Common myeloid progenitor, CD34-positive (primary cell): ENCODE measurements at regions not wholly inside any gene's neighbourhood (a gene's known extent, or its start where the extent isn't known, plus 50 kb on each side); places are given as distances from the start of the nearest gene placed in this dataset.
"Not testable (repeated sequence)": the region's sequence is repeated elsewhere in the genome, so short reads cannot be mapped to it uniquely, and the experiment has no call there.

Experiments used
- CTCF ChIA-PET: fragments of 350-600 bp; sonication (Branson Sonifier 250); formaldehyde crosslinking; loops from one replicate; lab custom pipeline; 2021; ENCODE audit warnings: antibody characterized with exemption; lab: Charles Lee
- POLR2A ChIA-PET: fragments of 350-600 bp; sonication (Branson Sonifier 250); formaldehyde crosslinking; loops from one replicate; lab custom pipeline; 2021; ENCODE audit warnings: antibody characterized with exemption; lab: Charles Lee
- DNase-seq, 3 donors: peaks; one replicate each; pipeline versions ENCODE4 v3.0.0 to v3.0.0-alpha.2; 2013
- H3K27ac ChIP-seq, 2 experiments: 1 replicate in 1 of 2; 2 replicates in 1 of 2; pipeline ENCODE4 v1.7.0; 2013; ENCODE audit warnings: inconsistent platforms in 2 of 2, low read length in 2 of 2, mild to moderate bottlenecking in 2 of 2, low read depth in 1 of 2, moderate library complexity in 1 of 2; ENCODE audit not compliant: severe bottlenecking in 2 of 2, insufficient read depth in 1 of 2, poor library complexity in 1 of 2
- H3K27me3 ChIP-seq, 5 experiments: replicated peaks in 2 of 5; 1 replicate in 3 of 5; 2 replicates in 2 of 5; pipeline versions ENCODE4 v1.6.1 to v1.7.0; 2013; ENCODE audit warnings: low read length in 4 of 5, mild to moderate bottlenecking in 2 of 5, moderate library complexity in 2 of 5, inconsistent platforms in 1 of 5; ENCODE audit not compliant: insufficient read depth in 5 of 5, control insufficient read depth in 4 of 5
- H3K36me3 ChIP-seq, 4 experiments: 1 replicate in 2 of 4; 2 replicates in 2 of 4; pipeline versions ENCODE4 v1.6.1 to v1.7.0; 2013; ENCODE audit warnings: low read length in 3 of 4, control low read depth in 1 of 4, mild to moderate bottlenecking in 1 of 4; ENCODE audit not compliant: control insufficient read depth in 4 of 4, insufficient read depth in 4 of 4
- H3K4me1 ChIP-seq, 4 experiments: 1 replicate in 3 of 4; 2 replicates in 1 of 4; pipeline versions ENCODE4 v1.6.1 to v1.7.1; 2013; ENCODE audit warnings: low read length in 3 of 4, mild to moderate bottlenecking in 3 of 4, control low read depth in 1 of 4, inconsistent platforms in 1 of 4, moderate library complexity in 1 of 4; ENCODE audit not compliant: control insufficient read depth in 4 of 4, insufficient read depth in 4 of 4; ENCODE audit errors: control extremely low read depth in 1 of 4
- H3K4me3 ChIP-seq, 7 experiments: 1 replicate in 4 of 7; 2 replicates in 3 of 7; pipeline versions ENCODE4 v1.5.1 to v1.7.0; 2013; ENCODE audit warnings: mild to moderate bottlenecking in 7 of 7, low read length in 6 of 7, moderate library complexity in 6 of 7, inconsistent platforms in 2 of 7, low read depth in 2 of 7, control low read depth in 1 of 7; ENCODE audit not compliant: insufficient read depth in 4 of 7, control insufficient read depth in 1 of 7; ENCODE audit errors: extremely low read depth in 1 of 7
- H3K9me3 ChIP-seq, 5 experiments: 1 replicate in 4 of 5; 2 replicates in 1 of 5; pipeline versions ENCODE4 v1.6.1 to v1.7.1; 2013; ENCODE audit warnings: low read length in 4 of 5, mild to moderate bottlenecking in 2 of 5, inconsistent platforms in 1 of 5, low read depth in 1 of 5, moderate library complexity in 1 of 5; ENCODE audit not compliant: control insufficient read depth in 4 of 5, insufficient read depth in 2 of 5; ENCODE audit errors: control extremely low read depth in 1 of 5
- WGBS: methylation state at CpG from one replicate; pipeline ENCODE4 v1.1.5; 2013; ENCODE audit not compliant: insufficient coverage; 5-methylcytosine and 5-hydroxymethylcytosine counted together

DNA sequence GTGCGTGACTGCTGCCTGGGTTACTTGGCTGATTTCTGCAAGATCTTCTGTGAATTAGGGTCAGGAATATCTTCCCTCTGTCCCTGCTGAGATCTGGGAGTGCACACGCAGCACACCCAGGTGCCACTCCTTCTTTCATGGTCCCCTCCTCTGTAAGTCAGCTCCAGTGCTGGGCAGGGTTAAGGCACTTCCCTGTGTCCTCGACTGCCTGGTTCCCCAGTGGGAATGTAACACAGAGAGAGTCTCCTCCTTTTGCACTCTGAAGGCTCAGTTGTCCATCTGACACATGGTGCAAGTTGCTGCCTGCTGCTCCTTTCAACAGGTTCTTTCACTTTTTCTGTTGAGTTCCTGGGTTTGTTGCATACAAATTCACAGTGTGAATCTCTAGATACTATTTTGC, 421.2 kb upstream of the NDN start:
- H3K9me3 ChIP-seq, H3K4me1 ChIP-seq, H3K27ac ChIP-seq, H3K36me3 ChIP-seq, H3K27me3 ChIP-seq, H3K4me3 ChIP-seq, CTCF ChIA-PET, DNase-seq, POLR2A ChIA-PET: not testable (repeated sequence)
- 83% methylated on average over 2 of the region's 3 CpGs for WGBS

DNA sequence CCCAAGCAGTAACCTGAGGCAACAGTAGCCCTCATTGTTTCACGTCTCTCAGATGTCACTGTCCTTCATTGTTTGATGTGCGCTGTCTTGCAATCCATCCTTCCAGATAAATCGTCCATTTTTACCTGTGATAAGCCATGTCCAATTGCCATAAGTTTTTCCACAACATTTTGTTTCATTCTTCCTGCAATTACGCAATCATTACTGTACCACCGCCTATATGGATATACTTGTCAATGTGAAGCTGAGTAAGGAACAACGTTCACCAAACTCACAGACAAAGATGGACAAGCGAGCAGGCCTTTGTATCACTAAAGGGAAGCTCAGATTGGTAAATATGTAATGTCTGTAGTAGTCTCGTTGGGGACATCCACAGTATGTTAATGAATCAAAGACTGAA, 452.5 kb upstream of the NDN start:
- H3K4me1 ChIP-seq, DNase-seq, H3K27ac ChIP-seq, H3K4me3 ChIP-seq, H3K27me3 ChIP-seq, CTCF ChIA-PET, H3K36me3 ChIP-seq, H3K9me3 ChIP-seq, POLR2A ChIA-PET: not testable (repeated sequence)
- WGBS = 94% methylated on average over 6 of the region's 8 CpGs

DNA sequence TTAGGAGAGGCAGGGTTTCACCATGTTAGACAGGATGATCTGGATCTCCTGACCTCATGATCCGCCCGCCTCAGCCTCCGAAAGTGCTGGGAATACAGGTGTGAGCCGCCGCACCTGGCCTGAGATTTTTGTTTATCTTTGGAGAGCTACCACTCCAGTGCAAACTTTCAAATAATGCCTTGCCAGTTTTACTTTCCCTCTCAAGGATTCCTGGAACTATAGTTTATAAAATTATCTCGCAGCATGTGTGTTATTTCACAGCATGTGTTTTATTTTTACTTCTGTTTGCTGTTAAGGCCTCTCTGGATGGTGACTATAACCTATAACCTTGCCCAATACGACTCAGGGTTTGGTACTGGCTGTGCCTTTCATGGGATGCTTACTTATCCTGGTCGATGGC, 458.0 kb upstream of the NDN start:
- H3K27me3 ChIP-seq, H3K9me3 ChIP-seq, H3K27ac ChIP-seq, DNase-seq, POLR2A ChIA-PET, H3K4me3 ChIP-seq, H3K36me3 ChIP-seq, H3K4me1 ChIP-seq, CTCF ChIA-PET: not testable (repeated sequence)
- WGBS = 88% methylated on average over 6 of the region's 8 CpGs

DNA sequence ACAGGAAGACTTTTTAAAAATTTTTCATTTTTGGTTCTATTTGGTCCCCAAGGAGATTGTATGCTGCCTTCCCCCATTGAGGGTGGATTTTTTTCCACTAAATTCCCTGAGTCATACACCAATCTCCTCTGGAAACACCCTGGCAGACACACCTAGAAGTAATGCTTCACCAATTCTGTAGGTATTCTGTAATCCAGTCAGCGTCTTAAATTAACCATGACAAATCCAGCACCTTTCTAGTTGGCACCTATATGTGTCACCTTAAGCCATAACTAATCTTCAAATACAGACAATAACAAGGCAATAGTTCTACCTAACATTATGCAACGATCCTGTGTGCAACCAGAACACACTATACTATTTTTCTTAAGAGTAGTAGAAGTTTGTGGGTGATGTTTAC, 459.1 kb upstream of the NDN start:
- Histone ChIP-seq H3K9me3 (no peaks in the 10 kb centered on the region), H3K27ac (no peak overlapping the region), H3K4me1 (no peaks in the 10 kb centered on the region), H3K4me3 (no peak overlapping the region), H3K36me3 (no peaks in the 10 kb centered on the region), H3K27me3 (no peaks in the 10 kb centered on the region)
- no peak for DNase-seq
- CTCF ChIA-PET = no interaction called here
- POLR2A ChIA-PET = no interaction called here
- WGBS = 100% methylated on average over 1 of the region's 2 CpGs

DNA sequence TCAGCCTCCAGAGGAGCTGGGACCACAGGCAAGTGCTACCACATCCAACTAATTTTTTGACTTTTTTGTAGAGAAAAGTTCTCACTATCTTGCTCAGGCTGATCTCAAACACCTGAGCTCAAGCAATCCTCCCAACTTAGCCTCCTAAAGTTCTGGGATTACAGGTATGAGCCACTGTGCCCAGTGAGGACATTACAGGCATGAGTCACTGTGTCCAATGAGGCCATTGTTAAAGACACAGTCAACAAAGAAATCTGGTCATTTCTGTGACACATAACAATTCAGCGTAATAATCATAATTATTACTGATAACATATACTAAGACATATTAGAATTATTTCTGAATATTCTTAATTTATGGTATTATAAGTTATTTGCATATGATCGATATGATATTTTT, 463.4 kb upstream of the NDN start:
- ChIA-PET POLR2A (no interaction called here), CTCF (no interaction called here)
- WGBS = no CpG with 5 or more reads among the region's 2 CpGs
- no peak for DNase-seq
- Histone ChIP-seq H3K4me1 (no peaks in the 10 kb centered on the region), H3K27ac (no peak overlapping the region), H3K27me3 (no peaks in the 10 kb centered on the region), H3K36me3 (no peaks in the 10 kb centered on the region), H3K9me3 (no peaks in the 10 kb centered on the region), H3K4me3 (no peak overlapping the region)

DNA sequence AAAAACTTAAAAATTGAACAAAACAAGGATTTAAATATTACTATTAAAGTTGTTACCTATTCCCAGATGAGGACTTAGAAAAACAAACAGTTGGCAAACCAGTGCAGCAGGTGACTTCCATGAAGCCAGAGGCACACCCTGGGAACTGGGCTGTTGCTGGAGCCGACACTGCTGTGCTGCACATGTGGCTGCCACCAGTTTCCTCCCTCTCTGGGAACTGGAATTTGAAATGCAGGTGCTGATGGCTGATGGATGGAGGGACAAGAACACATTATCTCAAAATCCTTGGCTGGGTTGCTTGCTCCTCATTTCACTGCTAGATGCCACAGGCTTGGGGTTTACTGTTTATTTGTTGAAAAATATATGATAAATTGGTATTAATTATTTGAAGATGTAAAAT, 471.2 kb upstream of the NDN start:
- H3K4me3 ChIP-seq, DNase-seq, H3K27ac ChIP-seq, POLR2A ChIA-PET, H3K4me1 ChIP-seq, CTCF ChIA-PET, H3K36me3 ChIP-seq, H3K9me3 ChIP-seq, H3K27me3 ChIP-seq: not testable (repeated sequence)
- no CpG with 5 or more reads among the region's 1 CpG for whole genome bisulfite sequencing

DNA sequence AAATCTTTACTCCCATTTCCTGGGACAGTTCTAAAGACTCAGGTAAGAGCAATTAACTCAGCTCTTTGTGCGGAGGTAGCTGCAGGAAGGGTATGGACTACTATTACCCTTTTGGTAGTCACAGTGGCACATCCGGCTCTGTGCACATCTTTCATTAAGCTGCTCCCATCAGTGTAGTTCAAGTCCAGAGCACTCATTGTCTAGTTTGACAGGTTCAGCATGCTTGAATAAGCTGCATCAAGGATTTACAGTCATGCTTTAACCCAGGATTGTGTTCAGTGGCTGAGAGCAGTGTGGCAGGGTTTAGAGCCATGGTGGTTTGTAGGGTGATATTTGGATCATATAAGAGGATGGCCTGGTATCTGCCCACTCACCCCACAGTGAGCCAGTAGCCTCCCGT, 478.4 kb upstream of the NDN start:
- DNase-seq, POLR2A ChIA-PET, CTCF ChIA-PET, H3K4me1 ChIP-seq, H3K9me3 ChIP-seq, H3K27me3 ChIP-seq, H3K27ac ChIP-seq, H3K36me3 ChIP-seq, H3K4me3 ChIP-seq: not testable (repeated sequence)
- WGBS = 100% methylated on average over 2 of the region's 3 CpGs

DNA sequence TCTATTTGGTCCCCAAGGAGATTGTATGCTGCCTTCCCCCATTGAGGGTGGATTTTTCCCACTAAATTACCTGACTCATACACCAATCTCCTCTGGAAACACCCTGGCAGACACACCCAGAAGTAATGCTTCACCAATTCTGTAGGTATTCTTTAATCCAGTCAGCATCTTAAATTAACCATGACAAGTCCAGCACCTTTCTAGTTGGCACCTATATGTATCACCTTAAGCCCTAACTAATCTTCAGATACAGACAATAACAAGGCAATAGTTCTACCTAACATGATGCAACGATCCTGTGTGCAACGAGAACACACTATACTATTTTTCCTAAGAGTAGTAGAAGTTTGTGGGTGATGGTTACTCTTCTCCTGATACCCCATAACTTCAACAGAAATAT, 473.3 kb upstream of the NPAP1 start:
- H3K36me3 ChIP-seq, CTCF ChIA-PET, H3K4me1 ChIP-seq, POLR2A ChIA-PET, H3K27me3 ChIP-seq, H3K9me3 ChIP-seq, H3K27ac ChIP-seq, DNase-seq, H3K4me3 ChIP-seq: not testable (repeated sequence)
- no CpG with 5 or more reads among the region's 2 CpGs for WGBS
